Parathyroid adenoma (tissue), 2 donors: ENCODE measurements at regions not wholly inside any gene's neighbourhood (a gene's known extent, or its start where the extent isn't known, plus 50 kb on each side); places are given as distances from the start of the nearest gene placed in this dataset.
A peak's percentile ranks its signal among the peaks of the same experiment; 100 is the strongest.
"Not testable (repeated sequence)": the region's sequence is repeated elsewhere in the genome, so short reads cannot be mapped to it uniquely, and the experiment has no call there.

ENCODE experiments used
- H2AFZ ChIP-seq: fragments of 300-600 bp; sonication (generic); one replicate; pipeline ENCODE4 v1.7.0; 2017; ENCODE audit warnings: antibody characterized with exemption, mild to moderate bottlenecking
- H3K27ac ChIP-seq: fragments of 300-600 bp; sonication (generic); one replicate; pipeline ENCODE4 v1.7.0; 2017
- H3K27me3 ChIP-seq: fragments of 300-600 bp; sonication (generic); one replicate; pipeline ENCODE4 v1.7.0; 2017; ENCODE audit warnings: low read length; ENCODE audit not compliant: control insufficient read depth, insufficient read depth
- H3K36me3 ChIP-seq: fragments of 300-600 bp; sonication (generic); one replicate; pipeline ENCODE4 v1.7.0; 2017; ENCODE audit warnings: low read length; ENCODE audit not compliant: control insufficient read depth, insufficient read depth
- H3K4me1 ChIP-seq: fragments of 300-600 bp; sonication (generic); one replicate; pipeline ENCODE4 v1.7.0; 2017; ENCODE audit warnings: control low read depth
- H3K4me2 ChIP-seq: fragments of 300-600 bp; sonication (generic); one replicate; pipeline ENCODE4 v1.7.0; 2017; ENCODE audit warnings: low read length
- H3K4me3 ChIP-seq: fragments of 300-600 bp; sonication (generic); one replicate; pipeline ENCODE4 v1.7.0; 2017; ENCODE audit warnings: low read depth, low read length
- H3K79me2 ChIP-seq: fragments of 300-600 bp; sonication (generic); one replicate; pipeline ENCODE4 v1.7.0; 2017; ENCODE audit warnings: control low read depth
- H3K9ac ChIP-seq: fragments of 300-600 bp; sonication (generic); one replicate; pipeline ENCODE4 v1.7.0; 2017; ENCODE audit warnings: mild to moderate bottlenecking
- H3K9me3 ChIP-seq: fragments of 300-600 bp; sonication (generic); one replicate; pipeline ENCODE4 v1.7.0; 2017; ENCODE audit warnings: low read length; ENCODE audit not compliant: control insufficient read depth
- CTCF ChIP-seq: fragments of 300-600 bp; sonication (generic); IDR thresholded peaks from one replicate; pipeline ENCODE4 v1.7.0; 2017; ENCODE audit warnings: antibody characterized with exemption, mild to moderate bottlenecking
- donor health status: primary hyperparathyroidism.

GRCh38 chr12:127157501-127158366 is 1109.2 kb upstream of the TMEM132C start:
- H3K79me2 ChIP-seq, H3K27ac ChIP-seq, H3K9me3 ChIP-seq, H3K36me3 ChIP-seq, H3K27me3 ChIP-seq, H3K4me1 ChIP-seq, H3K4me3 ChIP-seq, H3K4me2 ChIP-seq, H2AFZ ChIP-seq, H3K9ac ChIP-seq: not testable (repeated sequence)

- no peaks in the 10 kb centered on the region for H3K36me3 ChIP-seq
- no peak overlapping the region for H3K9ac ChIP-seq
- H3K4me1 ChIP-seq, result no peaks in the 10 kb centered on the region
- TF ChIP-seq CTCF, result no peak
- no peak overlapping the region for H3K4me2 ChIP-seq
- H3K79me2 ChIP-seq, result no peaks in the 10 kb centered on the region
- no peak overlapping the region for H3K4me3 ChIP-seq
- H3K27me3 ChIP-seq, result no peaks in the 10 kb centered on the region
- no peaks in the 10 kb centered on the region for H3K9me3 ChIP-seq
- no peak overlapping the region for H3K27ac ChIP-seq
- H2AFZ ChIP-seq, result no peak overlapping the region
Observed at GRCh38 chr12:127158385-127159061, 1108.4 kb upstream of the TMEM132C start.

- no peaks in the 10 kb centered on the region for H3K9me3 ChIP-seq
- no peak overlapping the region for H3K9ac ChIP-seq
- H3K27ac ChIP-seq, result no peak overlapping the region
- no peak for TF ChIP-seq CTCF
- no peaks in the 10 kb centered on the region for H3K79me2 ChIP-seq
- no peaks in the 10 kb centered on the region for H3K36me3 ChIP-seq
- no peak overlapping the region for H2AFZ ChIP-seq
- H3K4me3 ChIP-seq, result no peak overlapping the region
- H3K4me1 ChIP-seq, result no peaks in the 10 kb centered on the region
- H3K27me3 ChIP-seq, result no peaks in the 10 kb centered on the region
- H3K4me2 ChIP-seq, result no peak overlapping the region
Observed at GRCh38 chr12:127161466-127161865, 1105.5 kb upstream of the TMEM132C start.

GRCh38 chr12:127162307-127162706 is 1104.7 kb upstream of the TMEM132C start:
- H3K9ac ChIP-seq, result no peak overlapping the region
- H3K4me2 ChIP-seq, result no peak overlapping the region
- H3K4me3 ChIP-seq, result no peak overlapping the region
- no peaks in the 10 kb centered on the region for H3K27me3 ChIP-seq
- H2AFZ ChIP-seq, result peak overlapping the region; percentile 79
- no peaks in the 10 kb centered on the region for H3K79me2 ChIP-seq
- no peak overlapping the region for H3K27ac ChIP-seq
- no peaks in the 10 kb centered on the region for H3K36me3 ChIP-seq
- no peaks in the 10 kb centered on the region for H3K4me1 ChIP-seq
- TF ChIP-seq CTCF, result no peak
- H3K9me3 ChIP-seq, result no peaks in the 10 kb centered on the region

GRCh38 chr12:127162902-127163301 is 1104.1 kb upstream of the TMEM132C start:
- Histone ChIP-seq H3K27me3 (no peaks in the 10 kb centered on the region), H3K4me3 (no peak overlapping the region), H3K79me2 (no peaks in the 10 kb centered on the region), H3K4me1 (no peaks in the 10 kb centered on the region), H2AFZ (peak overlapping the region; percentile 79), H3K4me2 (no peak overlapping the region), H3K9ac (no peak overlapping the region), H3K27ac (no peak overlapping the region), H3K9me3 (no peaks in the 10 kb centered on the region), H3K36me3 (no peaks in the 10 kb centered on the region)
- no peak for TF ChIP-seq CTCF
